ENCODE measurements at regions not wholly inside any gene's neighbourhood (a gene's known extent, or its start where the extent isn't known, plus 50 kb on each side); places are given as distances from the start of the nearest gene placed in this dataset.

DNA sequence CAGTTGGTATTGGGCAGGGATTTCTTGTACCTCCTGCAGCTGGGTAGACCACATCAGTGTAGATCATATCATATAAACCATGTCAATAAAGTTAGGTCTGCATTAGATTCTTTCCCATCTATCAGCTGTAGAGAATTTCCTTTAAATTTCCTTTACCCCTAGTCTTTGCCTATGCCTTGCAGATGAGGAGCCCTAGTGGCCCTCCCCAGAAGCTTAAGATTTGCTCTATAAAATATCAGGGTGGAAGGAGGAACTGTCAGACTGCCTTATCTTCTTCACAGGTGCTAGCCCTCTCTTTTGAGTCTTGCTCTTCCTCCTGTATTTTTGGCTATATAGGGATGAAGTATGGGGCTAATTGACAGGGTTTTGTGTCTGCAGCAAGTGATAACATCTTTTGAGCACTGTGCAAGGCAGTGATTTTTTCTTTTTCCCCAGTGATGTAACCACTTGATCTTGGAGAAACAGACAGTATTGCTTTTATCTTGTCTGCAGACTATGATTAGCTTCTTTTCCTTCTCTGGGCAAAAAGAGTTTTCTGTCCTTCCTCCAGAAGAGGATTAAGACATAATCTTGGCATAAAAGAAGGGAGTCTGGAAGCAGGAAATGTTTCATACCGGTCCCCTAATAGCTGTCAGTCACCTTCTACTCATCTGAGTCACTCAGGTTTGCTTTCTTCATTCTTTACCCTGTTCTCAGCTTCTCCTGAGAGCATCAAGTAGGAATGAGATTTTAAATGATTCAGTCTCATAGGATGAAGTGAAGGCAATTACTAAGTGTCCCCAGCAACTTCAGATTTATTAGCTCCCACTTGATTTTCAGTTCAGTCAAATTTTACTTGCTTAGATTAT is 286.4 kb downstream of the CDH19 start:
- Histone ChIP-seq H3K4me1 (ENCODE audit: control insufficient read depth in 5 of 5, insufficient read depth in 5 of 5, low read length in 5 of 5) (no peaks in the 10 kb centered on the region), H3K9me3 (ENCODE audit: control insufficient read depth in 4 of 4, insufficient read depth in 3 of 4, low read length in 3 of 4) (no peaks in the 10 kb centered on the region), H3K4me3 (no peak overlapping the region), H3K36me3 (ENCODE audit: control insufficient read depth in 4 of 4, insufficient read depth in 4 of 4, low read length in 4 of 4) (no peaks in the 10 kb centered on the region), H3K27me3 (ENCODE audit: control insufficient read depth in 3 of 3, insufficient read depth in 3 of 3, low read length in 2 of 3) (no peaks in the 10 kb centered on the region), H3K9ac (ENCODE audit: insufficient read depth in 1 of 2, low read length in 2 of 2) (no peak overlapping the region), H3K27ac (ENCODE audit: low read depth in 1 of 2, low read length in 1 of 2) (no peak overlapping the region)
- ATAC-seq (ENCODE audit: insufficient read depth, low FRiP score) = no peak
- WGBS, 2 donors = 21 to 58% methylated on average over 1 of the region's 1 CpG
- TF ChIP-seq CTCF (IDR thresholded peaks at IDR 0.05; ENCODE audit: control extremely low read depth, extremely low read depth) = no peak
- DNase-seq = no peak

GRCh38 chr18:66316701-66317100 is 287.2 kb downstream of the CDH19 start:
- WGBS, 2 donors = 75 to 79% methylated on average over 4 of the region's 4 CpGs
- ATAC-seq (ENCODE audit: insufficient read depth, low FRiP score) (no peak), DNase-seq (peak in 1 of 3 donors; percentile 14)
- Histone ChIP-seq H3K4me1 (ENCODE audit: control insufficient read depth in 5 of 5, insufficient read depth in 5 of 5, low read length in 5 of 5) (no peaks in the 10 kb centered on the region), H3K9ac (ENCODE audit: insufficient read depth in 1 of 2, low read length in 2 of 2) (no peak overlapping the region), H3K27me3 (ENCODE audit: control insufficient read depth in 3 of 3, insufficient read depth in 3 of 3, low read length in 2 of 3) (no peaks in the 10 kb centered on the region), H3K27ac (ENCODE audit: low read depth in 1 of 2, low read length in 1 of 2) (no peak overlapping the region), H3K36me3 (ENCODE audit: control insufficient read depth in 4 of 4, insufficient read depth in 4 of 4, low read length in 4 of 4) (no peaks in the 10 kb centered on the region), H3K4me3 (no peak overlapping the region), H3K9me3 (ENCODE audit: control insufficient read depth in 4 of 4, insufficient read depth in 3 of 4, low read length in 3 of 4) (no peaks in the 10 kb centered on the region)
- TF ChIP-seq CTCF (IDR thresholded peaks at IDR 0.05; ENCODE audit: control extremely low read depth, extremely low read depth) = no peak

GRCh38 chr18:66300141-66300540 is 303.7 kb downstream of the CDH19 start:
- Histone ChIP-seq H3K4me3 (no peak overlapping the region), H3K4me1 (ENCODE audit: control insufficient read depth in 5 of 5, insufficient read depth in 5 of 5, low read length in 5 of 5) (peaks cover 0 to 7% (median 0%) of the 10 kb centered on the region in 5 donors), H3K27ac (ENCODE audit: low read depth in 1 of 2, low read length in 1 of 2) (no peak overlapping the region), H3K9me3 (ENCODE audit: control insufficient read depth in 4 of 4, insufficient read depth in 3 of 4, low read length in 3 of 4) (no peaks in the 10 kb centered on the region), H3K27me3 (ENCODE audit: control insufficient read depth in 3 of 3, insufficient read depth in 3 of 3, low read length in 2 of 3) (no peaks in the 10 kb centered on the region), H3K36me3 (ENCODE audit: control insufficient read depth in 4 of 4, insufficient read depth in 4 of 4, low read length in 4 of 4) (no peaks in the 10 kb centered on the region), H3K9ac (ENCODE audit: insufficient read depth in 1 of 2, low read length in 2 of 2) (no peak overlapping the region)
- 70 to 79% methylated on average over 5 of the region's 5 CpGs for WGBS, 2 donors
- DNase-seq = peak; percentile 58 to 92 (median 83)
- no peak for TF ChIP-seq CTCF (IDR thresholded peaks at IDR 0.05; ENCODE audit: control extremely low read depth, extremely low read depth)
- ATAC-seq (ENCODE audit: insufficient read depth, low FRiP score) = no peak

Data from lung (tissue), 11 donors.